H7 (cell line): ENCODE measurements at regions not wholly inside any gene's neighbourhood (a gene's known extent, or its start where the extent isn't known, plus 50 kb on each side); places are given as distances from the start of the nearest gene placed in this dataset.
A peak's percentile ranks its signal among the peaks of the same experiment; 100 is the strongest.
"Not testable (repeated sequence)": the region's sequence is repeated elsewhere in the genome, so short reads cannot be mapped to it uniquely, and the experiment has no call there.

Experiments
- DNase-seq: peaks from one replicate; pipeline ENCODE4 v3.0.0; 2012
- H3K27me3 ChIP-seq: 2 replicates; pipeline ENCODE4 v1.6.0; 2011; ENCODE audit warnings: mild to moderate bottlenecking, low read length; ENCODE audit not compliant: control insufficient read depth, insufficient read depth
- H3K36me3 ChIP-seq: replicated peaks from 2 replicates; pipeline ENCODE4 v1.5.1; 2011; ENCODE audit warnings: low read length; ENCODE audit not compliant: control insufficient read depth, insufficient read depth
- H3K4me3 ChIP-seq: 2 replicates; pipeline ENCODE4 v1.5.1; 2011; ENCODE audit warnings: low read depth, mild to moderate bottlenecking, control low read depth, low read length, moderate library complexity; ENCODE audit not compliant: insufficient read depth

GRCh38 chr3:84727616-84728015 lies 231.2 kb upstream of the CADM2 start:
- no peaks in the 10 kb centered on the region for H3K36me3 ChIP-seq
- no peak overlapping the region for H3K4me3 ChIP-seq
- DNase-seq: no peak
- no peaks in the 10 kb centered on the region for H3K27me3 ChIP-seq

GRCh38 chr3:84734731-84735130 lies 224.1 kb upstream of the CADM2 start:
- not testable (repeated sequence) for DNase-seq, H3K4me3 ChIP-seq, H3K27me3 ChIP-seq, H3K36me3 ChIP-seq

- Histone ChIP-seq H3K27me3 (no peaks in the 10 kb centered on the region), H3K4me3 (no peak overlapping the region), H3K36me3 (no peaks in the 10 kb centered on the region)
- DNase-seq: no peak
These were observed 220.7 kb upstream of the CADM2 start for GRCh38 chr3:84738086-84738485.

- Histone ChIP-seq H3K4me3 (no peak overlapping the region), H3K36me3 (no peaks in the 10 kb centered on the region), H3K27me3 (no peaks in the 10 kb centered on the region)
- no peak for DNase-seq
These were observed 215.8 kb upstream of the CADM2 start for GRCh38 chr3:84742915-84743425.

DNA sequence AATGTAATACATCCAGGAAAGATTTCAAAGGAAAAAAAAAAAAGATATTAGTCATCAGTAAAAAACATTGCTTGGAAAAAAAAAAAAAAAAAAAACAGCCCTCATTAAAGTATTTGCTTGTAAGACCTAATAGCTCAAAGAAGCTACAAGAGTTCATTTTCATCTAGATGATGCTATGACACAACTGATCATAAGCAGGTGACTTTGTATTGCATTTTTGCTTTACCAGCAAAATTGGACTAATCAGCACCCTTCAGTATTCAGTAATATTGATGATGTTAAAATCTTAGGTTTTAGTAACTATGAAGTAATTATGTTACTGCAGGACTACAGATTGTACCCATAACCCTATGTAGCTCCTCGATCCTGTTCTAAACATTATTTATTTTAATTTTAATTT lies 214.7 kb upstream of the CADM2 start:
- no peak overlapping the region for H3K4me3 ChIP-seq
- no peak for DNase-seq
- H3K27me3 ChIP-seq: no peaks in the 10 kb centered on the region
- no peaks in the 10 kb centered on the region for H3K36me3 ChIP-seq

DNA sequence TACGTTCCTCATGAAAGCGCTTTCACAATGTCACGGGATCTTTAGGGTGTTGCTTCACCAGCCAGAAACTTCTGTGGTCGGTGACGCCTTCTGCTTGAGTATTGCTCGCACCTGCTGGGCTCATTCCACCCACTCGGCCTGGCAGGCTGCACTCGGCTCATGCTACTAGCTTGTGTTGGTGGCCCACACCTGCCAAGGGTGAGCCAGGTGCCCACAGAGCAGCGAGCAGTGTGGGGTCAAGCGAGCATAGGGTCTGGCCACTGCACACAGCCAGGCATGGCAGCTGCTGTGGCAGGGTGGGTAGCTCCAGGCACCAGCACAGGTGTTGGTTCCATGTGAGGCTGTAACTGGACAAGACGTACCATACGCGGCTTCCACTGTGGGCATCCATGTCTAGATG lies 202.9 kb upstream of the CADM2 start:
- no peak for DNase-seq
- no peaks in the 10 kb centered on the region for H3K27me3 ChIP-seq
- H3K4me3 ChIP-seq: no peak overlapping the region
- H3K36me3 ChIP-seq: no peaks in the 10 kb centered on the region

GRCh38 chr3:84759361-84759760 lies 199.4 kb upstream of the CADM2 start:
- Histone ChIP-seq H3K27me3 (no peaks in the 10 kb centered on the region), H3K4me3 (no peak overlapping the region), H3K36me3 (no peaks in the 10 kb centered on the region)
- DNase-seq: no peak

GRCh38 chr3:84772841-84773240 lies 185.9 kb upstream of the CADM2 start:
- no peak for DNase-seq
- Histone ChIP-seq H3K36me3 (no peaks in the 10 kb centered on the region), H3K27me3 (no peaks in the 10 kb centered on the region), H3K4me3 (no peak overlapping the region)

DNA sequence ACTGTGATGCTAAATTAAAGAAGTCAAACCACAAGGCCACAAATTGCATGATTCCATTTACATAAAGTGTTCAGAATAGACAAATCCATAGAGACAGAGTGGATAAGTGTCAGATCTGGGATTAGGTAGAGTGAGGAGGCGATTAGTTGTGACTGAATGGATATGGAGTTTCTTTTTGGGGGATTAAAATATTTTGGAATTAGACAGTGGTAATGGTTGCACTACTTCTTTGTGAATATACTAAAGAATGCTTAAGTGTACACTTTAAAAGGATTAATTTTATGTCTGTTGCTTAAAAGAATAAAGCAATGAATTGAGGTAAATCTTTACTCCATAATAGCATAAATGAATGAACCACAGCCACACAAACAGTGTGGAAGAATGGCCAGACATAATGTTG lies 175.5 kb upstream of the CADM2 start:
- Histone ChIP-seq H3K36me3 (no peaks in the 10 kb centered on the region), H3K4me3 (no peak overlapping the region), H3K27me3 (no peaks in the 10 kb centered on the region)
- no peak for DNase-seq

GRCh38 chr3:84789961-84790360 lies 168.8 kb upstream of the CADM2 start:
- Histone ChIP-seq H3K27me3 (no peaks in the 10 kb centered on the region), H3K4me3 (no peak overlapping the region), H3K36me3 (no peaks in the 10 kb centered on the region)
- no peak for DNase-seq

DNA sequence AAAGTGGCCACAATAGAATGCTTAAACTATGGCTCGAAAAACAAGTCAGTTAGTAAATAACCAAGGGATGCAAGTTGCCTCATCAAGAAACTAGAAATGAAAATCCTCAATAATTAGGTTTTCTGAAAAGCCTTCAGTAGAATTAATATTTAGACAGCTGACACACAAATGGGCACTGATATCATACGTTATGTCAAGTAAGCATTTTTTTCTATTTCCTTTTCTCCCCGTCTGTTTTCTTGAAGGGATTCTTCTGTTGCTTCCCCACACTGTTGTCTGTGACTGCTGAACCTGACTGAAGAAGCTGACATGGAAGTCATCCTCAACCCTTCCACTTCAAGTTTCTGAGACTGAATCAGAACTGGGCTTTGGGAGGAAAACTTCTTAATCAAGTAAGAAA lies 151.8 kb upstream of the CADM2 start:
- H3K4me3 ChIP-seq: no peak overlapping the region
- no peaks in the 10 kb centered on the region for H3K27me3 ChIP-seq
- H3K36me3 ChIP-seq: no peaks in the 10 kb centered on the region
- no peak for DNase-seq

DNA sequence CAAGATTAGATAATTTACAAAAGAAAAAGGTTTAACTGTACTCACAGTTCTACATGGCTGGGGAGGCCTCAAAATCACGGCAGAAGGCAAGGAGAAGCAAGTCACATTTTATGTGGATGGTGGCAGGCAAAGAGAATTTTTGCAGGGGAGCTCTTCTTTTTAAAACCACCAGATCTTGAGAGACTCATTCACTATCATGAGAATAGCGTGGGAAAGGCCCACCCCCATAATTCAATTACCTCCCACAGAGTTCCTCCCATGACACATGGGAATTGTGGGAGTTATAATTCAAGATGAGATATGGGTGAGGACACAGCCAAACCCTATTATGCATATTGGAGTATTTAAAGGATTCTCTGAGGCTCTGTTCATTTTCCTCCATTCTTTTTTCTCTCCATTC lies 138.7 kb upstream of the CADM2 start:
- no peak for DNase-seq
- Histone ChIP-seq H3K4me3 (no peak overlapping the region), H3K36me3 (no peaks in the 10 kb centered on the region), H3K27me3 (no peaks in the 10 kb centered on the region)

GRCh38 chr3:84820906-84821305 lies 137.9 kb upstream of the CADM2 start:
- no peak for DNase-seq
- Histone ChIP-seq H3K4me3 (no peak overlapping the region), H3K27me3 (no peaks in the 10 kb centered on the region), H3K36me3 (no peaks in the 10 kb centered on the region)

GRCh38 chr3:84825817-84826216 lies 133.0 kb upstream of the CADM2 start:
- peak; percentile 2 for DNase-seq
- Histone ChIP-seq H3K4me3 (no peak overlapping the region), H3K36me3 (no peaks in the 10 kb centered on the region), H3K27me3 (no peaks in the 10 kb centered on the region)

DNA sequence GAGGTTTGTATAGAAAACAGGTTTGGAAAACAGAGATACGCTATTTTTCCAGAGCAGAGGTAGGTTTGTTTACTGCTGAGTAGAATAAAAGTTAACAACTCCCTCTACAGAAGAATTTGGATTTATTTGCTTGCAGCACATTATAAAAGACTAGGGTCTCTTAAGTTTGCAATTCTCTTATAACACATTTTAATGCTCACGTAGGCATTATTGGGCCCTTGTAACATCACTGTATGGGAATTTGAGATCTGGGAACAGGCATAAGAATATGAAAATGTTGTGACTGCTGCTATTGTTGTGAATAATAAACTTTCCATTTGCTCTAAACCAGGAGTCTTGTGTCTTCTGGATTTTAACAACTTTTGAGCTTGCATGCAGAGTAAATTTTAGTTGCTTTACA lies 128.3 kb upstream of the CADM2 start:
- no peak overlapping the region for H3K4me3 ChIP-seq
- no peaks in the 10 kb centered on the region; the same call in 1 of the 2 replicates for H3K36me3 ChIP-seq
- no peak for DNase-seq
- H3K27me3 ChIP-seq: no peaks in the 10 kb centered on the region

DNA sequence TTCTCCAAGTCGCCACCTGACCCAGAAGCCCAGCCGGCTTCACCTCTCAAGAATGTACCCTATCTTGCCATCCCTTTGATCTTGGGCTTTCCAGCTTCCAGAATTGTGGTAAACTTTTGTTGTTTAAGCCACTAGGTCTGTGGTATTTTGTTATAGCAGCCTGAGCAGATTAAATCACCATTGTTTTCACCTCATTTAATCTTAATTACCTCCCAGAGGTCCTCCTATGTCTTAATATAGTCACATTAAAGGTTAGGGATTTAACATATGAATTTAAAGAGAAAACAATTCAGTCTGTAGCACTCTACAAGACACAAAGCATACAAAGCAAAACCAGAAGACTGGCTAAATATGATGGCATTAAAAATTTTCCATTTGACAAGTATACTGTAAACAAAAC lies 123.4 kb upstream of the CADM2 start:
- no peaks in the 10 kb centered on the region; the same call in 1 of the 2 replicates for H3K36me3 ChIP-seq
- H3K4me3 ChIP-seq: no peak overlapping the region
- no peak for DNase-seq
- no peaks in the 10 kb centered on the region for H3K27me3 ChIP-seq
